ENCODE measurements at regions not wholly inside any gene's neighbourhood (a gene's known extent, or its start where the extent isn't known, plus 50 kb on each side); places are given as distances from the start of the nearest gene placed in this dataset.

DNA sequence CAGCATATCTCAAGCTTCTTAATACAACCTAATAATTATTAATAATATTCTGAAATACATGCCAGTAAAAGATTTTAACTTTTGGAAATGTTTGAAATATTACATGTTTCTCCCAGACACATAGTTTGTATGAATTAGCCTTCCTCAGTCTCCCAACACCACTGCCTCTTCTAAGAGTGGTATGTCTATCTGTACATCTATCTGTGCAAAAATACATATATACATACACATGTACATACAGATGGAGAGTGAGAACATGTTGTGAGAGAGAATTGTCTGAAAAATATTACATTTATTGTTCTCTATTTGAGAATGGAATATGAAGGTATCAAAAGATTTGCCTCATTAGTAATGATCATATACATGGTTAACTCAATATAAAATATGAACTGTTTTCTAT lies 1567.2 kb upstream of the PRR20A start:
- no peaks in the 10 kb centered on the region for H3K4me1 ChIP-seq (ENCODE audit: control insufficient read depth, insufficient read depth, low read length)
- H3K4me3 ChIP-seq (ENCODE audit: low read depth, low read length), result no peak overlapping the region
- ChIA-PET POLR2A (no interaction called here), CTCF (interaction anchor here (0.6 kb wide), 1 partner anchor 90 kb away, joined by 3 read pairs; no protein-coding TSS in a partner anchor)
- no peaks in the 10 kb centered on the region for H3K9me3 ChIP-seq (ENCODE audit: control insufficient read depth, insufficient read depth, low read depth, low read length)
- H3K36me3 ChIP-seq (ENCODE audit: control insufficient read depth in 2 of 2, insufficient read depth in 1 of 2, low read length in 2 of 2), result no peaks in the 10 kb centered on the region
- H3K27ac ChIP-seq (ENCODE audit: extremely low read depth, low read depth, low read length), result no peak overlapping the region
- no peak for TF ChIP-seq ZNF621 (tag by site-specific recombination; IDR thresholded peaks at IDR 0.05)
- TF ChIP-seq ZNF677 (tag by site-specific recombination; IDR thresholded peaks at IDR 0.05), result no peak
- TF ChIP-seq ZNF341 (tag by site-specific recombination; IDR thresholded peaks at IDR 0.05; ENCODE audit: low read depth), result no peak
- TF ChIP-seq, protein P1, sequence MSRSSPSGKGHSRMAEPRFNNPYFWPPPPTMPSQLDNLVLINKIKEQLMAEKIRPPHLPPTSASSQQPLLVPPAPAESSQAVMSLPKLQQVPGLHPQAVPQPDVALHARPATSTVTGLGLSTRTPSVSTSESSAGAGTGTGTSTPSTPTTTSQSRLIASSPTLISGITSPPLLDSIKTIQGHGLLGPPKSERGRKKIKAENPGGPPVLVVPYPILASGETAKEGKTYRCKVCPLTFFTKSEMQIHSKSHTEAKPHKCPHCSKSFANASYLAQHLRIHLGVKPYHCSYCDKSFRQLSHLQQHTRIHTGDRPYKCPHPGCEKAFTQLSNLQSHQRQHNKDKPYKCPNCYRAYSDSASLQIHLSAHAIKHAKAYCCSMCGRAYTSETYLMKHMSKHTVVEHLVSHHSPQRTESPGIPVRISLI (tag by site-specific recombination; IDR thresholded peaks at IDR 0.05), result no peak
- no peak for TF ChIP-seq ZNF449 (tag by site-specific recombination; IDR thresholded peaks at IDR 0.05)
- TF ChIP-seq ZNF398 (tag by site-specific recombination; IDR thresholded peaks at IDR 0.05), result no peak
- TF ChIP-seq ZNF394 (tag by site-specific recombination; IDR thresholded peaks at IDR 0.05; ENCODE audit: borderline replicate concordance), result no peak
- no peak for TF ChIP-seq KLF17 (tag by site-specific recombination; IDR thresholded peaks at IDR 0.05)
- TF ChIP-seq, protein P2, sequence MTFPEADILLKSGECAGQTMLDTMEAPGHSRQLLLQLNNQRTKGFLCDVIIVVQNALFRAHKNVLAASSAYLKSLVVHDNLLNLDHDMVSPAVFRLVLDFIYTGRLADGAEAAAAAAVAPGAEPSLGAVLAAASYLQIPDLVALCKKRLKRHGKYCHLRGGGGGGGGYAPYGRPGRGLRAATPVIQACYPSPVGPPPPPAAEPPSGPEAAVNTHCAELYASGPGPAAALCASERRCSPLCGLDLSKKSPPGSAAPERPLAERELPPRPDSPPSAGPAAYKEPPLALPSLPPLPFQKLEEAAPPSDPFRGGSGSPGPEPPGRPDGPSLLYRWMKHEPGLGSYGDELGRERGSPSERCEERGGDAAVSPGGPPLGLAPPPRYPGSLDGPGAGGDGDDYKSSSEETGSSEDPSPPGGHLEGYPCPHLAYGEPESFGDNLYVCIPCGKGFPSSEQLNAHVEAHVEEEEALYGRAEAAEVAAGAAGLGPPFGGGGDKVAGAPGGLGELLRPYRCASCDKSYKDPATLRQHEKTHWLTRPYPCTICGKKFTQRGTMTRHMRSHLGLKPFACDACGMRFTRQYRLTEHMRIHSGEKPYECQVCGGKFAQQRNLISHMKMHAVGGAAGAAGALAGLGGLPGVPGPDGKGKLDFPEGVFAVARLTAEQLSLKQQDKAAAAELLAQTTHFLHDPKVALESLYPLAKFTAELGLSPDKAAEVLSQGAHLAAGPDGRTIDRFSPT (tag by site-specific recombination; IDR thresholded peaks at IDR 0.05), result no peak
- no peak for TF ChIP-seq MEIS1 (CRISPR knock-in tag; IDR thresholded peaks at IDR 0.05; ENCODE audit: borderline replicate concordance)

DNA sequence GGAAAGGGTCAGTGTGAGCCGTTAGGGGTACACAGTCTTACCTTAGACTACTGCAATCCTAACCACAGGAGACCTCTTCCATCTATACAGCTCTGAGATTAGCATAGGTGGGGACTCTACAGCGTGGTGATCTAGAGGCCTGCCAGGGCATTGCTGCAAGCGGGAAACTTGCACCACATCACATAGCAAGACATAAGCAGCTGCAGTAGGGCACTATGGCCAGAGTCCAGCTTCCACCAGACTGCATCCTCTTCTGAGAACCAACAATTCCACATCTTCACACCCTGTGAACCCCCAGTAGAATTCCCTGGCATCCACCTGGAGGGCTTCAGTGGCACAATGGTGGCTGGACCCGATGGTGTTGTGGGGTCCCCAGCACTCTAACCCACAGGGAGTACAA lies 1564.3 kb upstream of the PRR20A start:
- Histone ChIP-seq H3K4me1 (ENCODE audit: control insufficient read depth, insufficient read depth, low read length) (no peaks in the 10 kb centered on the region), H3K27ac (ENCODE audit: extremely low read depth, low read depth, low read length) (no peak overlapping the region), H3K9me3 (ENCODE audit: control insufficient read depth, insufficient read depth, low read depth, low read length) (no peaks in the 10 kb centered on the region), H3K36me3 (ENCODE audit: control insufficient read depth in 2 of 2, insufficient read depth in 1 of 2, low read length in 2 of 2) (no peaks in the 10 kb centered on the region), H3K4me3 (ENCODE audit: low read depth, low read length) (no peak overlapping the region)
- TF ChIP-seq, protein P3, sequence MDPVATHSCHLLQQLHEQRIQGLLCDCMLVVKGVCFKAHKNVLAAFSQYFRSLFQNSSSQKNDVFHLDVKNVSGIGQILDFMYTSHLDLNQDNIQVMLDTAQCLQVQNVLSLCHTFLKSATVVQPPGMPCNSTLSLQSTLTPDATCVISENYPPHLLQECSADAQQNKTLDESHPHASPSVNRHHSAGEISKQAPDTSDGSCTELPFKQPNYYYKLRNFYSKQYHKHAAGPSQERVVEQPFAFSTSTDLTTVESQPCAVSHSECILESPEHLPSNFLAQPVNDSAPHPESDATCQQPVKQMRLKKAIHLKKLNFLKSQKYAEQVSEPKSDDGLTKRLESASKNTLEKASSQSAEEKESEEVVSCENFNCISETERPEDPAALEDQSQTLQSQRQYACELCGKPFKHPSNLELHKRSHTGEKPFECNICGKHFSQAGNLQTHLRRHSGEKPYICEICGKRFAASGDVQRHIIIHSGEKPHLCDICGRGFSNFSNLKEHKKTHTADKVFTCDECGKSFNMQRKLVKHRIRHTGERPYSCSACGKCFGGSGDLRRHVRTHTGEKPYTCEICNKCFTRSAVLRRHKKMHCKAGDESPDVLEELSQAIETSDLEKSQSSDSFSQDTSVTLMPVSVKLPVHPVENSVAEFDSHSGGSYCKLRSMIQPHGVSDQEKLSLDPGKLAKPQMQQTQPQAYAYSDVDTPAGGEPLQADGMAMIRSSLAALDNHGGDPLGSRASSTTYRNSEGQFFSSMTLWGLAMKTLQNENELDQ (tag by site-specific recombination; IDR thresholded peaks at IDR 0.05; ENCODE audit: low read depth), result no peak
- TF ChIP-seq ZBTB8A (tag by site-specific recombination; IDR thresholded peaks at IDR 0.05) (no peak), ZNF629 (tag by site-specific recombination; IDR thresholded peaks at IDR 0.05) (no peak), ZNF529 (tag by site-specific recombination; IDR thresholded peaks at IDR 0.05; ENCODE audit: insufficient replicate concordance) (no peak), PRDM10 (tag by site-specific recombination; IDR thresholded peaks at IDR 0.05) (no peak), KLF8 (tag by site-specific recombination; IDR thresholded peaks at IDR 0.05) (no peak), KLF17 (tag by site-specific recombination; IDR thresholded peaks at IDR 0.05) (no peak), ZNF843 (tag by site-specific recombination; IDR thresholded peaks at IDR 0.05) (no peak)
- POLR2A ChIA-PET, result no interaction called here
- CTCF ChIA-PET, result no interaction called here
